ENCODE measurements at regions not wholly inside any gene's neighbourhood (a gene's known extent, or its start where the extent isn't known, plus 50 kb on each side); places are given as distances from the start of the nearest gene placed in this dataset.

DNA sequence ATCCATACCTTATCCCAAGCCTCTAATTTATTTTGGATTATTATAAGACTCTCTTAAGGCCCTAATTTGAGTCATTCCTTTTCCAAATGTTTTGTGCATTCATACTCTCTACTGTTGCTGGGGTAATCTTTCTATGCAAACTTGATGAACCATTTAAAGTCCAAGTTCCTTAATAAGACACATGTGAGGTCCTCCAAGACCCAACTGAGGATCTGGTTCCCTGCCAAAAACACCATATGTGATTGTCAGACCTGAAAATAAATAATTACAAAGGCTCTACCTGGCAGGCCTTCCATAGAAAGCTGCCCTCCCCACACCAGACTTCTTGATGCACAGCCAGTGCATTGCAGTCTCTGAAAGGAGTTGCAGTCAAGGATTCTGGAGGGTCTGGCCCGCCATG is 257.9 kb upstream of the AKR1E2 start:
- no peak overlapping the region for H3K4me3 ChIP-seq (ENCODE audit: control insufficient read depth, low read depth, low read length)
- DNase-seq (ENCODE audit: low read depth): no peak
- TF ChIP-seq, protein P1, sequence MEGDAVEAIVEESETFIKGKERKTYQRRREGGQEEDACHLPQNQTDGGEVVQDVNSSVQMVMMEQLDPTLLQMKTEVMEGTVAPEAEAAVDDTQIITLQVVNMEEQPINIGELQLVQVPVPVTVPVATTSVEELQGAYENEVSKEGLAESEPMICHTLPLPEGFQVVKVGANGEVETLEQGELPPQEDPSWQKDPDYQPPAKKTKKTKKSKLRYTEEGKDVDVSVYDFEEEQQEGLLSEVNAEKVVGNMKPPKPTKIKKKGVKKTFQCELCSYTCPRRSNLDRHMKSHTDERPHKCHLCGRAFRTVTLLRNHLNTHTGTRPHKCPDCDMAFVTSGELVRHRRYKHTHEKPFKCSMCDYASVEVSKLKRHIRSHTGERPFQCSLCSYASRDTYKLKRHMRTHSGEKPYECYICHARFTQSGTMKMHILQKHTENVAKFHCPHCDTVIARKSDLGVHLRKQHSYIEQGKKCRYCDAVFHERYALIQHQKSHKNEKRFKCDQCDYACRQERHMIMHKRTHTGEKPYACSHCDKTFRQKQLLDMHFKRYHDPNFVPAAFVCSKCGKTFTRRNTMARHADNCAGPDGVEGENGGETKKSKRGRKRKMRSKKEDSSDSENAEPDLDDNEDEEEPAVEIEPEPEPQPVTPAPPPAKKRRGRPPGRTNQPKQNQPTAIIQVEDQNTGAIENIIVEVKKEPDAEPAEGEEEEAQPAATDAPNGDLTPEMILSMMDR (IDR thresholded peaks at IDR 0.05; ENCODE audit: control insufficient read depth, insufficient read depth, low read depth, low read length, missing control alignments): no peak

DNA sequence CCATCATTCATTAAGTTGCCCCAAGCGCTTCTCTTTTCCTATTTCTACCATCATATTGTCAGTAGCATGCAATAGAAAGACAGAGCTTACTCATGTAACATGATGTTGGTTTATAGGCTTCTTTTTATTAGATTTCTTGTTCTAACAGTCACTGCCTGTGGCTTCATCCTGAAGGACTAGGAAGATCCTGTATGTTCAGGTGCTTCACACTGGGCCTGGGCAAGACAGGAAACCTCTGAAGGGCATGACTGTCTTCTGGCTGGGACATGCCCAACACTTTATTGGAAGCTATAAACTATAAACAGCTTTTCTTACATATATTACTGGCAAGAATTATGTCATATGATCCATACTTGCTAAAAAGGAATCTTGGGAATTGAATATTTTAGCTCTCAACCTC is 258.4 kb upstream of the AKR1E2 start:
- H3K4me3 ChIP-seq (ENCODE audit: control insufficient read depth, low read depth, low read length): no peak overlapping the region
- DNase-seq (ENCODE audit: low read depth): no peak
- TF ChIP-seq, protein P1 (IDR thresholded peaks at IDR 0.05; ENCODE audit: control insufficient read depth, insufficient read depth, low read depth, low read length, missing control alignments): no peak

DNA sequence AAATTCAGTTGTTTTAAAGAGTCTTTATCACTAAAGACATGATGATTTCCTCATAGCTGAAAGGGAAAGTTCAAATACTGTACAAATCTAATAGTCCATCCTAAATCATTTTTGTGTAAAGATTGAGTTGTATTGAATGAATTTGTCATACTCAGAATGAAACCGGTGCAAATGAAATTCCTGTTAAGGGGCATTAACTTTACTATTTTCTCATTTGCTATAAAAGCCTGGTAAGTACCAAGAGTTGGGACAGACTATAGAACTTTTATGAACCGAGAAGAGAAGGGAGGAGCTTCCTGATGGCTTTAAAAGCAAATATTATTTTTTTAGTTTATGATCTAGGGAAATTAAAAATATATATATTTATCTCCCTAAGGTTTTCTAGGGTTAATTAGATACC is 260.0 kb upstream of the AKR1E2 start:
- no peak for DNase-seq (ENCODE audit: low read depth)
- TF ChIP-seq, protein P1 (IDR thresholded peaks at IDR 0.05; ENCODE audit: control insufficient read depth, insufficient read depth, low read depth, low read length, missing control alignments): no peak

DNA sequence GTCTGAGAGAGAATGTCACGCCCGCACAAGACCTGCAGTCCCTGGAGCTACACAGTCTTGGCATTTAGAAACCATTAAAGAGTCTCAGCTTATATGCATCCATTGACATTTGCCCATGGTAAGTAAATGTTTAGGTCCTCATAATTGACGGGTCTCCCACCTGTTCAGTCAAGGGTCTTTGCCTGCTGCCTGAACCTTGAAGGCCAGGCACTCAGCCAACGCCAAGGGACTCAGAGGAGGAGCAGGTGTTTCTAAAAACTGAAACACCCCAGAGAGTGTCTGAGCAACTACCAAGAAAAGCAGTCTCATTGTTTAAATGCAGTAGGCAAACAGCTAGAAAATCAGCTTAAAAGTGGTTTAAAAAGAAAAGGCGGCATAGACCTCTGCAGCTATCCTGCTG is 264.7 kb upstream of the AKR1E2 start:
- no peak for DNase-seq (ENCODE audit: low read depth)
- TF ChIP-seq, protein P1 (IDR thresholded peaks at IDR 0.05; ENCODE audit: control insufficient read depth, insufficient read depth, low read depth, low read length, missing control alignments): no peak
- H3K4me3 ChIP-seq (ENCODE audit: control insufficient read depth, low read depth, low read length): no peak overlapping the region

More for the DNA sequence above, 260.0 kb upstream of the AKR1E2 start:
- H3K4me3 ChIP-seq (ENCODE audit: control insufficient read depth, low read depth, low read length): no peak overlapping the region

DNA sequence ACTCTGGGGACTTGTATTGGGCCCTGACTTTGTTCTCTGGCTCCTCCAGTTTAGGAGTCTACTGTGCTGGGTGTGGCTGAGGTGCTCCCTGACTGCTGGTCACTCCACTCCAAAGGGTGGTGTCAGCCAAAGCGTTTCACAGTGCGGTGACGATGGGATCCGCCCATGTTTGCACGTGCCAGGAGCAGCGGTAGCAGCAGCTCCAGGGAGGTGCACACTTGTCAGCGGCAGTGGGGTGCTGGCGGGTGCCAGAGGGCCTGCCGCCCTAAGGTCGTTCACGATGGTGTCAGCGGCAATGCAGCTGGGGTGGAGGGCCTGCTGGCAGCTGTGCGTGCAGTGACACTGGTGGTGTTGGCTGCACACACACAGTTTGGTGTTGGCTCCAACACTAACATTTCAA is 268.5 kb upstream of the AKR1E2 start:
- TF ChIP-seq, protein P1 (IDR thresholded peaks at IDR 0.05; ENCODE audit: control insufficient read depth, insufficient read depth, low read depth, low read length, missing control alignments): no peak
- DNase-seq (ENCODE audit: low read depth): no peak
- no peak overlapping the region for H3K4me3 ChIP-seq (ENCODE audit: control insufficient read depth, low read depth, low read length)

DNA sequence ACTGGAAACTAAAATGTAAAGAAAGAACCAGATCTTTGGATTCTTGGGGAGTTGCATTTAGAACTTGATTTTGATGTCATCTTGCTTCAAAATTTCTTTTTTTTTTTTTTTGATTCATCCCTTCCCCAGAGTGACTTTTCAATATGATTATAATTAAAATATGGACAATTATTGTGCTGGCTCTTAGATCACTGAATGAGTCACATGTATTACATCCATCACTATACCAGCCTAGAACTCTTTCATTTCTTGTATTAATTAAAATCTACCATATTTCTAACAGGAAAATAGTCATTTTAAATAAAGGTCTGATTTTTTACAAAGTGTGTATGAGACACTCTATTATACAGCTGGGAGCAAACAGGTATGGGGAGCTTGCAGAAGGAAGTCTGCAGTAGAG is 269.5 kb upstream of the AKR1E2 start:
- H3K4me3 ChIP-seq (ENCODE audit: control insufficient read depth, low read depth, low read length): no peak overlapping the region
- no peak for DNase-seq (ENCODE audit: low read depth)
- TF ChIP-seq, protein P1 (IDR thresholded peaks at IDR 0.05; ENCODE audit: control insufficient read depth, insufficient read depth, low read depth, low read length, missing control alignments): no peak

DNA sequence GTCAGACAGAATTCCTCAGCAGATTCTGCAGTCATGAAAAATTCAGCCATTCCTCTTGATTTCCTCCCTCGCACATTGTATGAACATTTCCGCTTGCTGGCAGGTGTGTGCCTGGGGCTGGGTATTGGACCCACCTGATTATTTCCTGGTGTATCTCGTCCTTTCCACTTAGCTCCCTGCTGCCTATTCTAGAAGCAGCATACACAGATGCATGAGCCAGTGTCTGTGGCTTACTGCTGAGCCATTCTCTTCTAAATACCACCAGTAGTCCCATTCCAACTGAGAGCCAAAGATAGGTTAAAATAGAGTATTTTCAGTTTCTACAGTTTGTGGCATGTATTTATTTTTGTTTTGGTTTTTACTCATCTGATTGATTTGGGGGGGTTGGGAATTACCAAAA is 270.1 kb upstream of the AKR1E2 start:
- DNase-seq (ENCODE audit: low read depth): no peak
- TF ChIP-seq, protein P1 (IDR thresholded peaks at IDR 0.05; ENCODE audit: control insufficient read depth, insufficient read depth, low read depth, low read length, missing control alignments): no peak
- no peak overlapping the region for H3K4me3 ChIP-seq (ENCODE audit: control insufficient read depth, low read depth, low read length)

Measured in AG09309 (cell line).